ENCODE measurements at regions not wholly inside any gene's neighbourhood (a gene's known extent, or its start where the extent isn't known, plus 50 kb on each side); places are given as distances from the start of the nearest gene placed in this dataset.
A peak's percentile ranks its signal among the peaks of the same experiment; 100 is the strongest.
"Not testable (repeated sequence)": the region's sequence is repeated elsewhere in the genome, so short reads cannot be mapped to it uniquely, and the experiment has no call there.

DNA sequence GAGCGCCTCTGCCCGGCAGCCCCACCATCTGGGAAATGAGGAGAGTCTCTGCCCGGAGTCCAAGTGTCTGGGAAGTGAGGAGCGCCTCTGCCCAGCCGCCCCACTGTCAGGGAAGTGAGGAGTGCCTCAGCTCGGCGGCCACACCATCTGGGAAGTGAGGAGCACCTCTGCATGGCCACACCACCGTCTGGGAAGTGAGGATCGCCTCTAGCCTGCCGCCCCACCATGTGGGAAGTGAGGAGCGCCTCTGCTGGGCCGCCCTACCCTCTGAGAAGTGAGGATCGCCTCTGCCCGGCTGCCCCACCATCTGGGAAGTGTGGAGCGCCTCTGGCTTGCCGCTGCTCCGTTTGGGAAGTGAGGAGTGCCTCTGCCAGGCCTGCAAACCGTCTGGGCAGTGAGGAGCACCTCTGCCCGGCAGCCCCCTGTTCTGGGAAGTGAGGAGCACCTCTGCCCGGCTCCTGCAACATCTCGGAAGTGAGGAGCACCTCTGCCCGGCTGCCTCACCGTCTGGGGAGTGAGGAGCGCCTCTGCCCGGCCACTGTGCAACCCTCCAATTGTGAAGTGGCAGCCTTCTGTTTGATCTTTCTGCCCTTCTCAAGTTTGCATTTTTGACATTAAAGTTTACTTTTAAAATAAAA lies 60.8 kb upstream of the CEACAM21 start:
- Mint-ChIP-seq H3K27me3 (peaks cover 59 to 70% of the 10 kb centered on the region in 2 donors), H3K27ac (no peak overlapping the region), H3K36me3 (no peaks in the 10 kb centered on the region), H3K4me1 (peaks cover 4 to 13% (median 9%) of the 10 kb centered on the region in 3 donors), H3K9me3 (no peaks in the 10 kb centered on the region), H3K4me3 (no peak overlapping the region)
- WGBS (ENCODE audit: insufficient coverage) = 72% methylated on average over 13 of the region's 25 CpGs
- ChIA-PET POLR2A (interaction anchor here (0.5 to 0.6 kb wide), 2 partner anchors 64 to 253 kb away, joined by 8 to 12 read pairs; no protein-coding TSS in a partner anchor), CTCF (no interaction called here)
- Histone ChIP-seq H3K27ac (ENCODE audit: low read length) (no peak overlapping the region), H3K9me3 (no peaks in the 10 kb centered on the region), H3K36me3 (ENCODE audit: control insufficient read depth in 2 of 2, extremely low read depth in 1 of 2, insufficient read depth in 1 of 2, low read length in 1 of 2) (no peaks in the 10 kb centered on the region), H3K4me3 (ENCODE audit: control insufficient read depth in 1 of 2, extremely low read depth in 1 of 2, low read length in 1 of 2) (no peak overlapping the region), H3K4me1 (ENCODE audit: control insufficient read depth in 1 of 2, extremely low read depth in 1 of 2, insufficient read depth in 2 of 2, low read length in 2 of 2) (no peaks in the 10 kb centered on the region), H3K27me3 (replicated peaks in 1 of 2; ENCODE audit: control insufficient read depth in 2 of 2, extremely low read depth in 1 of 2, insufficient read depth in 2 of 2, low read length in 1 of 2) (peaks cover 2 to 9% of the 10 kb centered on the region in 2 experiments)
- no peak for DNase-seq
- no peak for ATAC-seq (replicated peaks in 1 of 4)

- H3K9me3 ChIP-seq; H3K27me3 ChIP-seq (replicated peaks in 1 of 2; ENCODE audit: control insufficient read depth in 2 of 2, extremely low read depth in 1 of 2, insufficient read depth in 2 of 2, low read length in 1 of 2); H3K4me3 Mint-ChIP-seq; CTCF ChIA-PET; H3K4me3 ChIP-seq (ENCODE audit: control insufficient read depth in 1 of 2, extremely low read depth in 1 of 2, low read length in 1 of 2); H3K27ac Mint-ChIP-seq; H3K9me3 Mint-ChIP-seq; H3K27ac ChIP-seq (ENCODE audit: low read length); H3K36me3 ChIP-seq (ENCODE audit: control insufficient read depth in 2 of 2, extremely low read depth in 1 of 2, insufficient read depth in 1 of 2, low read length in 1 of 2); POLR2A ChIA-PET; H3K36me3 Mint-ChIP-seq; H3K4me1 ChIP-seq (ENCODE audit: control insufficient read depth in 1 of 2, extremely low read depth in 1 of 2, insufficient read depth in 2 of 2, low read length in 2 of 2): not testable (repeated sequence)
- Mint-ChIP-seq H3K27me3 (peaks cover 49 to 67% of the 10 kb centered on the region in 2 donors), H3K4me1 (peaks cover 14 to 22% (median 19%) of the 10 kb centered on the region in 3 donors)
- peak in 2 of 4 experiments; percentile 28 to 61 for ATAC-seq (replicated peaks in 1 of 4)
- WGBS (ENCODE audit: insufficient coverage) = 28% methylated on average over 5 of the region's 19 CpGs
- peak in 15 of 35 experiments; percentile 7 to 48 (median 18) for DNase-seq
Measured at GRCh38 chr19:41516292-41517171, 59.4 kb upstream of the CEACAM21 start.

GRCh38 chr19:41518141-41518540 lies 57.8 kb upstream of the CEACAM21 start:
- Mint-ChIP-seq H3K36me3 (no peaks in the 10 kb centered on the region), H3K4me3 (no peak overlapping the region), H3K27me3 (peaks cover 44 to 53% of the 10 kb centered on the region in 2 donors), H3K9me3 (no peaks in the 10 kb centered on the region), H3K27ac (no peak overlapping the region), H3K4me1 (peaks cover 24 to 34% (median 30%) of the 10 kb centered on the region in 3 donors)
- no peak for DNase-seq
- Histone ChIP-seq H3K4me3 (ENCODE audit: control insufficient read depth in 1 of 2, extremely low read depth in 1 of 2, low read length in 1 of 2) (no peak overlapping the region), H3K27ac (ENCODE audit: low read length) (no peak overlapping the region), H3K27me3 (replicated peaks in 1 of 2; ENCODE audit: control insufficient read depth in 2 of 2, extremely low read depth in 1 of 2, insufficient read depth in 2 of 2, low read length in 1 of 2) (peaks cover 0 to 9% of the 10 kb centered on the region in 2 experiments), H3K9me3 (no peaks in the 10 kb centered on the region), H3K4me1 (ENCODE audit: control insufficient read depth in 1 of 2, extremely low read depth in 1 of 2, insufficient read depth in 2 of 2, low read length in 2 of 2) (peaks cover 4% of the 10 kb centered on the region in 2 experiments), H3K36me3 (ENCODE audit: control insufficient read depth in 2 of 2, extremely low read depth in 1 of 2, insufficient read depth in 1 of 2, low read length in 1 of 2) (no peaks in the 10 kb centered on the region)
- POLR2A ChIA-PET = no interaction called here
- no peak for ATAC-seq (replicated peaks in 1 of 4)
- CTCF ChIA-PET = no interaction called here
- WGBS (ENCODE audit: insufficient coverage) = no CpG with 5 or more reads among the region's 3 CpGs

DNA sequence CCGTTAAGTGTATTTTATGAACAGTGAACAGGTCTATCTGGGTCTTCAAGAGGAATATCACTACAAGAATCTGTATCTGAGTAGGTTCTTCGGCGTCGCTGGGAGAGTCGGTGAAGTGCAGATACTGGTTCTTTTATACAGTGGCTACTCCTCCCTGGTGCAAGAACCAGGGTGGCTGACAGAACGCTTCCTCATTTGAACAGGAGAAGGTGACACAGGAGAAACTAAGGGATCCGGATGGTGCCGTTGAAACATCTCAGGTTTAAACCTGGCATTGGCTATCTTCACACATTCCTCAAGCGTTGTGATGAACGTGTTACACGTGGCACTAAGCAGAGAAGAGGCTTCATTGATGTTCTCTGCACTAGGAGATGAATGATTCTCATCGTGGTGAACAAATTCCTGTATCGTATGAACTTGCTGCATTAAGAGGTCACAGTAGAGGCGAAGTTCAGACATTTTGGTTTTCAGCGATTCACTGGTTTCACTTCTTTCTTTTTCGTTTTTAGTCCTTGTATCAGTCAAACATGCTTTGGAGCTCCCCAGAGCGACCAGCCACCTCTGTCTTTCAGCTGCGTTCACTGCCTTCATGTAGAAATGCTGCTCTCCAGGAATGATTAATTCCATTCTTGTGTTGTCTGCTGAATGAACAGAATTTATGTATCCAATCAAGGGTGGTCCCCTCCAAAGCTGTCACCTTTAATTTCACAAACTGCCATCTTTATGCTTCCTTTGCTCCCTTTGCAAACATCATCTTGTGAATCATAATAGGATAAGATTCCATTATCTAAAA lies 54.6 kb upstream of the CEACAM21 start:
- Mint-ChIP-seq H3K4me3 (peak overlapping the region; percentile 72 to 82 (median 79)), H3K4me1 (peaks cover 24 to 31% (median 30%) of the 10 kb centered on the region in 3 donors), H3K27me3 (peaks cover 28% of the 10 kb centered on the region in 2 donors), H3K27ac (peak overlapping the region; percentile 73 to 89)
- ChIA-PET CTCF (interaction anchor here in 1 of 2 donors (0.6 to 1.0 kb wide), 3 partner anchors 10 to 71 kb away, joined by 3 to 4 read pairs (median 3); no protein-coding TSS in a partner anchor), POLR2A (interaction anchor here in 1 of 2 donors (1.0 to 1.5 kb wide), 2 partner anchors 11 to 28 kb away, joined by 3 read pairs; no protein-coding TSS in a partner anchor)
- ATAC-seq (replicated peaks in 1 of 4) (peak; percentile 56 to 72 (median 64)), DNase-seq (peak in 7 of 35 experiments; percentile 10 to 46 (median 15))
- Histone ChIP-seq H3K27ac (ENCODE audit: low read length) (peak overlapping the region; percentile 71), H3K4me3 (ENCODE audit: control insufficient read depth in 1 of 2, extremely low read depth in 1 of 2, low read length in 1 of 2) (peak overlapping the region; percentile 44 to 48)
- 46% methylated on average over 10 of the region's 18 CpGs for whole genome bisulfite sequencing (ENCODE audit: insufficient coverage)
- not testable (repeated sequence) for H3K36me3 Mint-ChIP-seq; H3K27me3 ChIP-seq (replicated peaks in 1 of 2; ENCODE audit: control insufficient read depth in 2 of 2, extremely low read depth in 1 of 2, insufficient read depth in 2 of 2, low read length in 1 of 2); H3K9me3 ChIP-seq; H3K36me3 ChIP-seq (ENCODE audit: control insufficient read depth in 2 of 2, extremely low read depth in 1 of 2, insufficient read depth in 1 of 2, low read length in 1 of 2); H3K4me1 ChIP-seq (ENCODE audit: control insufficient read depth in 1 of 2, extremely low read depth in 1 of 2, insufficient read depth in 2 of 2, low read length in 2 of 2); H3K9me3 Mint-ChIP-seq

GRCh38 chr19:41521931-41522555 lies 53.9 kb upstream of the CEACAM21 start:
- POLR2A ChIA-PET = interaction anchor here in 1 of 2 donors (1.0 to 1.5 kb wide), 2 partner anchors 10 to 27 kb away, joined by 3 read pairs; no protein-coding TSS in a partner anchor
- peaks cover 22 to 24% of the 10 kb centered on the region in 2 donors for H3K27me3 Mint-ChIP-seq
- Histone ChIP-seq H3K4me1 (ENCODE audit: control insufficient read depth in 1 of 2, extremely low read depth in 1 of 2, insufficient read depth in 2 of 2, low read length in 2 of 2) (peaks cover 4% of the 10 kb centered on the region in 2 experiments), H3K4me3 (ENCODE audit: control insufficient read depth in 1 of 2, extremely low read depth in 1 of 2, low read length in 1 of 2) (peak overlapping the region; percentile 44 to 48), H3K27ac (ENCODE audit: low read length) (peak overlapping the region; percentile 71), H3K27me3 (replicated peaks in 1 of 2; ENCODE audit: control insufficient read depth in 2 of 2, extremely low read depth in 1 of 2, insufficient read depth in 2 of 2, low read length in 1 of 2) (peaks cover 0 to 3% of the 10 kb centered on the region in 2 experiments), H3K9me3 (no peaks in the 10 kb centered on the region), H3K36me3 (ENCODE audit: control insufficient read depth in 2 of 2, extremely low read depth in 1 of 2, insufficient read depth in 1 of 2, low read length in 1 of 2) (no peaks in the 10 kb centered on the region)
- ATAC-seq (replicated peaks in 1 of 4) = peak; percentile 69 to 80 (median 75)
- peak in 26 of 35 experiments; percentile 17 to 71 (median 37) for DNase-seq
- H3K27ac Mint-ChIP-seq = peak overlapping the region; percentile 93 to 95
- peak overlapping the region; percentile 82 to 87 (median 85) for H3K4me3 Mint-ChIP-seq
- no peaks in the 10 kb centered on the region for H3K36me3 Mint-ChIP-seq
- no peaks in the 10 kb centered on the region for H3K9me3 Mint-ChIP-seq
- H3K4me1 Mint-ChIP-seq = peaks cover 20 to 27% (median 24%) of the 10 kb centered on the region in 3 donors
- WGBS (ENCODE audit: insufficient coverage) = 0% methylated on average over 17 of the region's 58 CpGs
- CTCF ChIA-PET = interaction anchor here in 1 of 2 donors (0.9 to 1.0 kb wide), 2 partner anchors 9 to 47 kb away, joined by 3 to 4 read pairs; no protein-coding TSS in a partner anchor
